AG04450 (cell line): ENCODE measurements at regions not wholly inside any gene's neighbourhood (a gene's known extent, or its start where the extent isn't known, plus 50 kb on each side); places are given as distances from the start of the nearest gene placed in this dataset.

Experiments used
- CTCF ChIA-PET: fragments of 300-600, 350-600 bp; formaldehyde crosslinking; extraction: SDS; loops from one replicate; lab custom pipeline; 2022; ENCODE audit warnings: antibody characterized with exemption, inconsistent platforms; lab: Charles Lee
- POLR2A ChIA-PET: fragments of 350-600 bp; formaldehyde crosslinking; extraction: SDS; loops from one replicate; lab custom pipeline; 2021; ENCODE audit warnings: antibody characterized with exemption, inconsistent platforms; lab: Yijun Ruan, JAX
- DNase-seq: peaks from one replicate; pipeline ENCODE4 v3.0.0-alpha.2; 2011; ENCODE audit warnings: low read depth, low spot score
- H3K27ac ChIP-seq: one replicate; pipeline ENCODE4 v1.5.1; 2012; ENCODE audit warnings: low read depth, low read length, control low read depth
- H3K27me3 ChIP-seq: one replicate; pipeline ENCODE4 v1.6.0; 2012; ENCODE audit warnings: low read length; ENCODE audit not compliant: control insufficient read depth, insufficient read depth
- H3K4me3 ChIP-seq: 2 replicates; pipeline ENCODE4 v1.5.1; 2011; ENCODE audit warnings: mild to moderate bottlenecking, low read depth, low read length, control low read depth
- H3K9me3 ChIP-seq: 2 replicates; pipeline ENCODE4 v1.5.1; 2012; ENCODE audit warnings: low read length; ENCODE audit not compliant: control insufficient read depth, insufficient read depth
- TF ChIP-seq, protein P1 (sequence below): IDR thresholded peaks from 2 replicates; pipeline ENCODE4 v1.5.1; 2011; ENCODE audit warnings: low read depth, low read length, control low read depth, inconsistent platforms

DNA sequence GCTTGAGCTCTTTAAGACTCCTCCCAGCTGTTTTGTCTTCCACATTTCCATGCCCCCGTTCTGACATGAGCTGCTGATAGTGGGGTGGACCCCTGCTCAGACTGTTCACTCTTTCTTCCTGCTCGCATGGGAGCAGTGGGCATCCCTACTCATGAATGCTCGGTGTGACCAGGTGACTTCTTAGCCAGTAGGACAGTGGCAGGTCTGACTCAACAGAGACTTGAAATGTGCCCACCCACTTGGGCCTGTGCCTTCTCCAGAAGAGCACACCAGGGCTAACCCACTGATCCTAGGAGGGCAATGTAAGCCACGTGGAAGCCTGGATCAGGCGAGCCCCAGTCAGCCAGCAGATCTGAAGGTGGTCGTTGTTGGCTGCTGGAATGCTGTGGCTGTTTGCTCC lies 582.0 kb downstream of the QKI start:
- Histone ChIP-seq H3K27me3 (no peaks in the 10 kb centered on the region), H3K9me3 (peaks cover 12% of the 10 kb centered on the region), H3K4me3 (no peak overlapping the region), H3K27ac (no peak overlapping the region)
- no peak for DNase-seq
- ChIA-PET CTCF (no interaction called here), POLR2A (no interaction called here)
- TF ChIP-seq, protein P1, sequence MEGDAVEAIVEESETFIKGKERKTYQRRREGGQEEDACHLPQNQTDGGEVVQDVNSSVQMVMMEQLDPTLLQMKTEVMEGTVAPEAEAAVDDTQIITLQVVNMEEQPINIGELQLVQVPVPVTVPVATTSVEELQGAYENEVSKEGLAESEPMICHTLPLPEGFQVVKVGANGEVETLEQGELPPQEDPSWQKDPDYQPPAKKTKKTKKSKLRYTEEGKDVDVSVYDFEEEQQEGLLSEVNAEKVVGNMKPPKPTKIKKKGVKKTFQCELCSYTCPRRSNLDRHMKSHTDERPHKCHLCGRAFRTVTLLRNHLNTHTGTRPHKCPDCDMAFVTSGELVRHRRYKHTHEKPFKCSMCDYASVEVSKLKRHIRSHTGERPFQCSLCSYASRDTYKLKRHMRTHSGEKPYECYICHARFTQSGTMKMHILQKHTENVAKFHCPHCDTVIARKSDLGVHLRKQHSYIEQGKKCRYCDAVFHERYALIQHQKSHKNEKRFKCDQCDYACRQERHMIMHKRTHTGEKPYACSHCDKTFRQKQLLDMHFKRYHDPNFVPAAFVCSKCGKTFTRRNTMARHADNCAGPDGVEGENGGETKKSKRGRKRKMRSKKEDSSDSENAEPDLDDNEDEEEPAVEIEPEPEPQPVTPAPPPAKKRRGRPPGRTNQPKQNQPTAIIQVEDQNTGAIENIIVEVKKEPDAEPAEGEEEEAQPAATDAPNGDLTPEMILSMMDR, result no peak

DNA sequence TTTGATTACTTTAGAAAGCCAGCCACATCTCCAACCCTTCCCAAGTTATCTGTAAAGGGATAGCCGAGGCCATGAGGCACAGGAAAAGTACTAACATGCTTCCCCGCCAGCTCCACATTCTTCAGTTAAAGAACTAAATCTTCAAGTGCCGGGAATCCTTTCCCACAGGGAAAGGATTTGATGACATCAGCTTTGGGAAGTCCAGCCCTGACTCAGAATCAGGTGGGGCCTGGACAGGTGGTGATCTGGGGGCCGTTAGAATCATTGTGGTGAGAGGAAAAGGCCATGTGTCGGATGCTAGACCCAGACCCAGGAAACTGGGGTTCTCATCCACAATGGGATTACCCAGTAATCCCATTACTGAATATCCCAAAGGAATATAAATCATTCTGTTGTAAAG lies 580.0 kb downstream of the QKI start:
- DNase-seq, result no peak
- TF ChIP-seq, protein P1, result no peak
- Histone ChIP-seq H3K4me3 (no peak overlapping the region), H3K27ac (no peak overlapping the region), H3K27me3 (no peaks in the 10 kb centered on the region), H3K9me3 (peaks cover 16% of the 10 kb centered on the region)
- ChIA-PET POLR2A (no interaction called here), CTCF (no interaction called here)

DNA sequence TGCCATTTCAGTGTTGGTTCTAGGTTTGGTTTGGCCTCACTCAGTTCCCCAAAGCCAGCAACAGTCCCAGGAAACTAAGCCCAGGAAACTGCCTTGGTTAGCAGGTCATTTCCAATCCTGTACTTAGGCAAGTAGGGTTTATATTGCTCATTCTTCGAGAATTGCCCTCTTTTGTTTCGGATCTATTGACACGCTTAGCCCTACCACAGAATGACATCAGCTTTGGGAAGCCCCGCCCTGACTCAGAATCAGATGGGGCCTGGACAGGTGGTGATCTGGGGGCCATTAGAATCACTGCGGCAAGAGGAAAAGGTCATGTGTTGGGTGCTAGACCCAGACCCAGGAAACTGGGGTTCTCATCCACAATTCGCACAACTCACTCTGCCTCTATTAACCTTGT lies 578.2 kb downstream of the QKI start:
- ChIA-PET CTCF (no interaction called here), POLR2A (no interaction called here)
- DNase-seq, result no peak

DNA sequence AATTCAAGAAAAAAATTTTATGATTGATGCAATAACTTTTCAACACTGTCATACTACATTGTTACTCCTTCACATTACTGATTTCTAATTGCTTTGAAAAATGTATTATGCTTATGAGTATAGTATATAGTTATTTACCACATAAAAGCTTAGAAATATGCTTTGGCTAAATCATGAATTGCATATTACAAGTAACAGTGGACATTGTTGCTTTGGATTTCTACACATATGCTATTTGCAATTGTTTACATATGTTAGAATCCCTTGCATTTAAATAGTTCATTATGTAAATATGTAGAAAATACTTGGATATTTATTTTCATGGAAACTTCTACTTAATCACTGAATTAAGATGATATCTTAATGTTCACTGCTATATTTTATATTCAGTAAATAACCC lies 577.5 kb downstream of the QKI start:
- CTCF ChIA-PET, result no interaction called here
- peaks cover 10% of the 10 kb centered on the region for H3K9me3 ChIP-seq
- H3K27me3 ChIP-seq, result no peaks in the 10 kb centered on the region
- TF ChIP-seq, protein P1, result no peak
- POLR2A ChIA-PET, result no interaction called here
- no peak overlapping the region for H3K4me3 ChIP-seq
- DNase-seq, result no peak
- H3K27ac ChIP-seq, result no peak overlapping the region

More for the DNA sequence above, 578.2 kb downstream of the QKI start:
- peaks cover 13% of the 10 kb centered on the region for H3K9me3 ChIP-seq
- TF ChIP-seq, protein P1, result no peak
- H3K27ac ChIP-seq, result no peak overlapping the region
- H3K4me3 ChIP-seq, result no peak overlapping the region
- no peaks in the 10 kb centered on the region for H3K27me3 ChIP-seq

DNA sequence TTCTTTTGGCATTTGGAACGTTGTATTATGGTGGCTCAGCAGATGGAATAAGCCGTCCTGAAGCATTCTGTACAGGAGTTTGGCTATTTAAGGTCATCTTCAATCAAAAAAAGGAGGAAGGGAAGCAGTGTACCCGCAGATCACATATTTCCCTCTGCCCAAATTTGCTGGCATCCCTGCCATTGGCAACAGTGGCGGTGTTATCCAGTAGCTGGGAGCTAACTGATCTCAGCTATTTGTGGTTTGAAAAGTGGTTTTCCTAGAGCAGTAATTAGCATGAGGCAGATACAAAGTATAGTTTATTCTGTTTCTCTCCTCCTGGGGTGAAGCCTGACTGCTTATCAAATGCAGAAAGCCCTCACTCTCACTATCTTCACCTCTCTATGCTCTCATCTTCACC lies 576.8 kb downstream of the QKI start:
- ChIA-PET CTCF (no interaction called here), POLR2A (no interaction called here)
- H3K27me3 ChIP-seq, result no peaks in the 10 kb centered on the region
- DNase-seq, result no peak
- no peak overlapping the region for H3K27ac ChIP-seq
- no peak overlapping the region for H3K4me3 ChIP-seq
- TF ChIP-seq, protein P1, result no peak
- H3K9me3 ChIP-seq, result peaks cover 5% of the 10 kb centered on the region
